D721Med (cell line): ENCODE measurements at regions not wholly inside any gene's neighbourhood (a gene's known extent, or its start where the extent isn't known, plus 50 kb on each side); places are given as distances from the start of the nearest gene placed in this dataset.

Experiments used
- DNase-seq: peaks from one replicate; pipeline ENCODE4 v3.0.0; 2011; ENCODE audit warnings: low spot score; ENCODE audit not compliant: insufficient read length
- FAIRE-seq: peaks from 2 replicates; lab custom pipeline; 2011; peaks lifted over from hg19 to GRCh38; lab: Jason Lieb, UNC
- TF ChIP-seq, protein P1 (sequence below): IDR thresholded peaks from 2 replicates; pipeline ENCODE4 v1.5.1; 2012; ENCODE audit warnings: mild to moderate bottlenecking, control low read depth; ENCODE audit not compliant: insufficient read depth; ENCODE audit errors: missing control alignments

DNA sequence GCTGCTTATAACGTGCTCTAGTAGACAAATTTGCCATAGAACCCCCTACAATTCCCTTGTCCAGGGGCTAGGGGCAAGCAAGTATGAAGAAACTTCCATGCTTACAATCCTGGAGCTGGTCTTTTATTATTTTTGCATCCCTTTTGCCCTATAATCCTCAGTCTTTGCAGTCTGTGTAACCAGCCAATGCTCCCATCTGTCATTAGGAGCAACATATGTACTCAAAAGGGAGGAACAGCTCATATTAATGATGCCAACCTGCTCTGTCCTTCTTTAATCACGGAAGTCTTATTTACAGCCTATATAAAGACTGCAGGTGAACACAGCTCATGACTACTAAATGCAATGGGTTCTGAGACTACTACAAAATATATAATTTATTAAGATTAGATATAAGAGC is 263.3 kb downstream of the ZIC1 start:
- TF ChIP-seq, protein P1, sequence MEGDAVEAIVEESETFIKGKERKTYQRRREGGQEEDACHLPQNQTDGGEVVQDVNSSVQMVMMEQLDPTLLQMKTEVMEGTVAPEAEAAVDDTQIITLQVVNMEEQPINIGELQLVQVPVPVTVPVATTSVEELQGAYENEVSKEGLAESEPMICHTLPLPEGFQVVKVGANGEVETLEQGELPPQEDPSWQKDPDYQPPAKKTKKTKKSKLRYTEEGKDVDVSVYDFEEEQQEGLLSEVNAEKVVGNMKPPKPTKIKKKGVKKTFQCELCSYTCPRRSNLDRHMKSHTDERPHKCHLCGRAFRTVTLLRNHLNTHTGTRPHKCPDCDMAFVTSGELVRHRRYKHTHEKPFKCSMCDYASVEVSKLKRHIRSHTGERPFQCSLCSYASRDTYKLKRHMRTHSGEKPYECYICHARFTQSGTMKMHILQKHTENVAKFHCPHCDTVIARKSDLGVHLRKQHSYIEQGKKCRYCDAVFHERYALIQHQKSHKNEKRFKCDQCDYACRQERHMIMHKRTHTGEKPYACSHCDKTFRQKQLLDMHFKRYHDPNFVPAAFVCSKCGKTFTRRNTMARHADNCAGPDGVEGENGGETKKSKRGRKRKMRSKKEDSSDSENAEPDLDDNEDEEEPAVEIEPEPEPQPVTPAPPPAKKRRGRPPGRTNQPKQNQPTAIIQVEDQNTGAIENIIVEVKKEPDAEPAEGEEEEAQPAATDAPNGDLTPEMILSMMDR, result no peak
- no peak for DNase-seq
- FAIRE-seq, result no peak

DNA sequence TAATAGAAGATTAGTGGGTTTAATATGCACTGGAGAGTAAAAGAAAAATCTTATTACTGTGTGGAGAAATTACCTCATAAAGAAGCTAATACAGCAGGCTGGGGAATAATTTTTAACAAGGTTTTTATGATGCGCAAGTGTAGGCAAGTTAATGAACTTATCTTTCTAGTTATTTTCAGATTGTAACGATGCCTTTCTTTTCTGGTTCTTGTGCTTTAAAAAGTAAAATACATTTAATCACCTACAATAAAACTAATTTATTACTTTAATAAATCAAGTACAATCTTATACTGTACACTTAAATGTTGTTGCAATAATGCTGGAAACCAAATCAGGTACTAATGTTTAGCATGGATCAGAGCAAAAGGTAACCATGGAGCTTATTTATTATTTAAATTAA is 266.6 kb downstream of the ZIC1 start:
- no peak for FAIRE-seq
- TF ChIP-seq, protein P1, result no peak
- no peak for DNase-seq

DNA sequence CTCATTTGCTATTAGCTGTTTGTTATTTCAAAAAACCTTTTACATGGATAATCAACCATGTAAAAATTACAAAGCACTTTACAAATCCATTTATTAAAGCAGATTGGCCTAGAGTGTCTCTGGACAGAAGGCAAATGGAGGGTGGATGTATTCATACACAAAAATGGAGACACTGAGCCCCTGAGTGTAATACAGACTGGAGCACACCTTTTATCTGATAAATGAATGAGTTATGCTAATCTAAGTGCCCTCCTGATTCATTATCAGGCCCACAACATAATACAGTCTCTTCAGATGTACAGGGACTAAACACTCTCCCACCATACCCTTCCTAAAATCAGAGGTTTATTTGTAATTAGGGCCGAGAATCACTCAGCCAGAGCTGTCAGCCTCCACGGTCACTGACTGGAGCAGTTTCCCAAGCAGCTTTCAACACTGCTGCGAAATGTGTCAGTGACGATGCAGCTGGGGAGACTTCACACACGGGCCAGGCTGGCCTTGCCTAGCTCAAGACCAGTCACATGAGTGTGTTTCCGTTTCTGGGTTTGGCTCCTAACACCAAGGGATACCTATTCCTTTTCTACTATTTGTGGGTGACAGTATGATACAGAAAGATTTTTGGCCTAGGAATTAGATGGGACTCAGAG is 271.8 kb downstream of the ZIC1 start:
- DNase-seq (no peak), FAIRE-seq (no peak)
- TF ChIP-seq, protein P1, result no peak

DNA sequence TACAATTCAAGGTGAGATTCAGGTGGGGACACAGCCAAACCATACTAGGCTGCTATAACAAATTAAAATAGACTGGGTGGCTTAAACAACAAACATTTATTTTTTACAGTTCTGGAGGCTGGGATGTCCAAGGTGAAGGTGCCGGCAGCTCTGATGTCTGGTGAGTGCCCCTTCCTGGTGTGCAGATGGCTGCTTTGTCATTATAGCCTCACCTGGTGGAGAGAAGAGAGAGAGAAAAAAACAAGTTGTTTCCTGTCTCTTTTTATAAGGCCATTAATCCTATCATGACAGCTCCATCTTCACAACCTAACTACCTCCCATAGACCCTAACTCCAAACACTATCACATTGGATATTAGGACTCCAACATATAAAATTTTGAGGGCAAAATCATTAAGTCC is 279.7 kb downstream of the ZIC1 start:
- TF ChIP-seq, protein P1, result no peak
- DNase-seq (no peak), FAIRE-seq (no peak)

DNA sequence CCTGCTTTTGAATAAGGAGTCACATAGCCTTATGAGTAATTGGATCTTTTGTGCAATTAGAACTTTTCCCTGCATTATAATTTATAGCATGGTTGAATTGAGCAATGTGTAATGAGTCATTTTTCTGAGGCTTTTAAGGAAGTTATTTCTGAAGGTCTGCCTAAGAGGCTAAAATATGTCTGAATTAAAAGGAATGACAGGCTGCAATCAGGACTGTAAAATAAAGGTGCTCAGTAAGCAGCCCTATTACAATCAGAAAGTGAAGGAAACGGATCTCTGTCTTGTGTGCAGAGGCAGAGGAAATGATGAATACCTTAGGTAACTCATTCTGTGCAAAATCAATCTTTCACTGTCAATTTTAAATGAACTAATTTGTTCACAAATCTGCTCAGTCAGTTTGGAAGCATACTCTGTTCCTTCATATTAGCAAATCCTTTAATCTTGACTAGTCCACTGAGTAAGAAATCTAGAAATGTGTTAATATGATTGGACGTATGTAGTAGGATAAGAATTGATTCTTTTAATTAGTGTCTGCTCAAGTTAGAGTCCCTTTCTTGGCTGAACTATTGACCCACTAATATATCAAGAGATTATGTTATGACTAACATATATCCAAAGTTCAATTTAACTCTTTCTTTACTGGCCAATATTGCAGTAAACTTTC is 290.1 kb downstream of the ZIC1 start:
- TF ChIP-seq, protein P1, result no peak
- FAIRE-seq (no peak), DNase-seq (no peak)

DNA sequence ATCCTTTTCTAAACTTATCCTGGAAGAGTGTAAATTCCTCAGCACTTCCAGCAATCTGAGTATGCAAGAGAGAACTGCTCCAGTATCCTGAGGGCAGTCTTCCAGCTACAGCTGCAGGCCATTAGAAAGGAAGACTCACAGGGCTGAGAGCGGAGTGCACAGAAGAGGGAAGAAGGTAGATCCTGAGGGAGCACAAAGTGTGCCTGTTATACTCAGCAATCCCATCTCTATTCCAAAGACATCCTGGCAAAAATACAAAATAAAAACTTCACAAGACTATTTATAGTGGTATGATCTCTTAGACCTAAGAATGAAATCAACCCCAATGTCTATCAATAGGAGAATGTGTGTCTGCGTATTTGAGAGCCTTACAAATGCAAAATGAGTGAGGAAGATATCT is 292.0 kb downstream of the ZIC1 start:
- TF ChIP-seq, protein P1, result no peak
- no peak for FAIRE-seq
- DNase-seq, result no peak

DNA sequence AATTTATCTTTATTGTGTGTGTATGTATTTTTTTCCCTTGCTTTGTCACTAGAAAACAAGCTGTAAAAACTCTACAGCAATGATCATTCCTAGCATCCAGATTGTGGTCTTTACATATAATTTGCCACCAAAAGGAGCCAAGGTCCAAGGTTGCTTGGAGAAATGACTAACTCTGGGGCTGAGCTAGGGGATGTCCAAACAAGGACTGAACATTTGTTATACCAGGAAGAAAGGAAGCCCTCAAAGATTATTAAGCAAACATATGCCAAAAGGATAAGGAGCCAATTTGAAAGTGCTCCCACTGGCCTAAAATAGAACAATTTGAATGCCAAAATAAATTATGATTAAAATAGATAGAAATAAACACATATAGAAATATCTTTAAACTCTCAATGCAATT is 293.3 kb downstream of the ZIC1 start:
- FAIRE-seq (no peak), DNase-seq (no peak)
- TF ChIP-seq, protein P1, result no peak
